A673 (cell line): ENCODE measurements at regions not wholly inside any gene's neighbourhood (a gene's known extent, or its start where the extent isn't known, plus 50 kb on each side); places are given as distances from the start of the nearest gene placed in this dataset.

Source experiments
- BruUV-seq: library from RNA; stranded (reverse); fragments of 400-500 nt; replicated peaks from 2 replicates; lab custom pipeline; 2021; lab: Mats Ljungman, UMichigan
- CTCF ChIA-PET: fragments of 300-600 bp; sonication (Branson Sonifier 250); formaldehyde crosslinking; loops from one replicate; lab custom pipeline; 2022; ENCODE audit warnings: antibody characterized with exemption; lab: Charles Lee
- POLR2A ChIA-PET: fragments of 300-600 bp; sonication (Branson Sonifier 250); formaldehyde crosslinking; loops from one replicate; lab custom pipeline; 2022; ENCODE audit warnings: antibody characterized with exemption; ENCODE audit not compliant: low non-redundant PET; lab: Charles Lee
- DNase-seq: peaks from one replicate; pipeline ENCODE4 v3.0.0-alpha.2; 2015; ENCODE audit warnings: low spot score
- H3K27ac ChIP-seq: fragments of 200-600 bp; sonication (generic); 2 replicates; pipeline ENCODE4 v1.5.1; 2016; ENCODE audit warnings: mixed run types, low read depth, mild to moderate bottlenecking, mixed read lengths, antibody characterized with exemption, low read length; ENCODE audit not compliant: poor library complexity, severe bottlenecking
- H3K27me3 ChIP-seq: fragments of 200-600 bp; sonication (generic); replicated peaks from 2 replicates; pipeline ENCODE4 v1.6.1; 2017; ENCODE audit warnings: mixed run types, low read depth, mild to moderate bottlenecking, mixed read lengths, antibody characterized with exemption, low read length; ENCODE audit not compliant: insufficient read depth, poor library complexity
- H3K36me3 ChIP-seq: fragments of 200-600 bp; sonication (generic); 2 replicates; pipeline ENCODE4 v1.6.1; 2016; ENCODE audit warnings: mixed run types, mild to moderate bottlenecking, mixed read lengths, antibody characterized with exemption, low read length; ENCODE audit not compliant: insufficient read depth, poor library complexity, severe bottlenecking
- H3K4me1 ChIP-seq: fragments of 200-600 bp; sonication (generic); 2 replicates; pipeline ENCODE4 v1.6.1; 2017; ENCODE audit warnings: mixed run types, mild to moderate bottlenecking, mixed read lengths, antibody characterized with exemption, low read length; ENCODE audit not compliant: insufficient read depth, poor library complexity, severe bottlenecking
- H3K4me3 ChIP-seq: fragments of 200-600 bp; sonication (generic); 2 replicates; pipeline ENCODE4 v1.5.1; 2016; ENCODE audit warnings: low read depth, mixed run types, mild to moderate bottlenecking, mixed read lengths, low read length; ENCODE audit not compliant: poor library complexity, severe bottlenecking
- H3K9me3 ChIP-seq: fragments of 200-600 bp; sonication (generic); 2 replicates; pipeline ENCODE4 v1.6.1; 2016; ENCODE audit warnings: mixed run types, low read depth, mild to moderate bottlenecking, mixed read lengths, antibody characterized with exemption, low read length; ENCODE audit not compliant: poor library complexity, severe bottlenecking
- CTCF ChIP-seq: fragments of 300-800, 200-600 bp; sonication (generic); conservative IDR thresholded peaks from 2 replicates; pipeline ENCODE4 v1.5.1; 2017; ENCODE audit warnings: low read depth, mild to moderate bottlenecking, antibody characterized with exemption, low read length, moderate library complexity, mixed read lengths
- EZH2 ChIP-seq: fragments of 200-600 bp; sonication (generic); IDR thresholded peaks from 2 replicates; pipeline ENCODE4 v1.6.1; 2017; ENCODE audit warnings: borderline replicate concordance, low read depth, mild to moderate bottlenecking, mixed read lengths, antibody characterized with exemption, low read length; ENCODE audit not compliant: poor library complexity, severe bottlenecking
- intact Hi-C: fragments of 100-400 bp; cut with micrococcal nuclease; formaldehyde crosslinking; loops from one replicate; pipeline ENCODE4 v1.10.0; 2022; ENCODE audit not compliant: unreplicated experiment

GRCh38 chr17:77722366-77722765 is 236.1 kb upstream of the TNRC6C start:
- BruUV-seq, result no TSS peak
- H3K9me3 ChIP-seq, result no peaks in the 10 kb centered on the region
- no peak for DNase-seq
- ChIA-PET CTCF (no interaction called here), POLR2A (no interaction called here)
- intact Hi-C loops, result no loop called here
- H3K36me3 ChIP-seq, result no peaks in the 10 kb centered on the region
- H3K4me1 ChIP-seq, result no peaks in the 10 kb centered on the region
- TF ChIP-seq CTCF (no peak), EZH2 (no peak)
- H3K27me3 ChIP-seq, result no peaks in the 10 kb centered on the region
- H3K27ac ChIP-seq, result no peak overlapping the region
- H3K4me3 ChIP-seq, result no peak overlapping the region

DNA sequence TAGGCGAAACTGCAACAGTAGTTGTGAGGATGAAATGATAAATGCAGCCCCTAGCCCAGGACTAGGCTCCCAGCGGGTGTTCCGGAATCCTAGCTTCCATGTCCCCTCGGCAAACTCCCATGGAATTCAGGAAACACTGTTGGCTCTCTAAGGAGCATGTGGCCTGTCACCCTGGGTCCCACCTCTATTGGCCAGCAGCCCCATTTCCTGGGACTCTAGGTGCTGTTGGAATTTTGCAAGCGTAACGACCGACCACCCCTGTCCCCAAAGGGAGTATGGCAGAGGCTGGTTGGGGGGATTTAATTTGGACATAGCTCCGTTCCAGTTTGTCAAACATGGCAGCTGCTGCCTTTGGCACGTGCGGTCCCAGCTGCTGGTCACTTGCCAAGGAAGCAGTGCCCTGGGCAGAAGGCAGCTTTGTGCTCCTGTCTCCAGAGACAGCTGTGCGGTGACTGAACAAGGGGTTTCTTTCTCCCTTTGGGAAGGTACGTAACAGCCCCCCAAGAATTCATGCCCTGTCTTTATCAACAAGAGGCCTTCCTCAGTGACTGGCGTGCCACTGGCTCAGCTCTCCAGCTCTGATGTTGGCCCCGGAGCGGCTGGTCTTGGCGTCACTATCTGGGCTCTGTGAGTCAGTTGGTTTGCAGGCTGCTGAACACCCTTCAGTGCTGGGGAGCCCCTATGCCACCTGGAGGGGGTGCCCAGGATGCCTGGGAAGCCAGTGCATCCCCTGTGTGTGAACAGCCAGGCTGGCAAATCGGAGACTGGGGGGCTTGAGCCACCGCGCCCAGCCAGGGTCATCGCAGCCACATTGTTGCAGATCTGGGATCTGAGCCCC is 235.2 kb upstream of the TNRC6C start:
- Histone ChIP-seq H3K36me3 (no peaks in the 10 kb centered on the region), H3K4me1 (no peaks in the 10 kb centered on the region), H3K27ac (no peak overlapping the region), H3K9me3 (no peaks in the 10 kb centered on the region), H3K27me3 (no peaks in the 10 kb centered on the region), H3K4me3 (no peak overlapping the region)
- ChIA-PET CTCF (interaction anchor here (0.5 kb wide), 1 partner anchor 651 kb away, joined by 4 read pairs; no protein-coding TSS in a partner anchor), POLR2A (no interaction called here)
- TF ChIP-seq EZH2, result no peak
- no peak for TF ChIP-seq CTCF
- DNase-seq, result no peak
- BruUV-seq, result no TSS peak
- intact Hi-C loops, result no loop called here

DNA sequence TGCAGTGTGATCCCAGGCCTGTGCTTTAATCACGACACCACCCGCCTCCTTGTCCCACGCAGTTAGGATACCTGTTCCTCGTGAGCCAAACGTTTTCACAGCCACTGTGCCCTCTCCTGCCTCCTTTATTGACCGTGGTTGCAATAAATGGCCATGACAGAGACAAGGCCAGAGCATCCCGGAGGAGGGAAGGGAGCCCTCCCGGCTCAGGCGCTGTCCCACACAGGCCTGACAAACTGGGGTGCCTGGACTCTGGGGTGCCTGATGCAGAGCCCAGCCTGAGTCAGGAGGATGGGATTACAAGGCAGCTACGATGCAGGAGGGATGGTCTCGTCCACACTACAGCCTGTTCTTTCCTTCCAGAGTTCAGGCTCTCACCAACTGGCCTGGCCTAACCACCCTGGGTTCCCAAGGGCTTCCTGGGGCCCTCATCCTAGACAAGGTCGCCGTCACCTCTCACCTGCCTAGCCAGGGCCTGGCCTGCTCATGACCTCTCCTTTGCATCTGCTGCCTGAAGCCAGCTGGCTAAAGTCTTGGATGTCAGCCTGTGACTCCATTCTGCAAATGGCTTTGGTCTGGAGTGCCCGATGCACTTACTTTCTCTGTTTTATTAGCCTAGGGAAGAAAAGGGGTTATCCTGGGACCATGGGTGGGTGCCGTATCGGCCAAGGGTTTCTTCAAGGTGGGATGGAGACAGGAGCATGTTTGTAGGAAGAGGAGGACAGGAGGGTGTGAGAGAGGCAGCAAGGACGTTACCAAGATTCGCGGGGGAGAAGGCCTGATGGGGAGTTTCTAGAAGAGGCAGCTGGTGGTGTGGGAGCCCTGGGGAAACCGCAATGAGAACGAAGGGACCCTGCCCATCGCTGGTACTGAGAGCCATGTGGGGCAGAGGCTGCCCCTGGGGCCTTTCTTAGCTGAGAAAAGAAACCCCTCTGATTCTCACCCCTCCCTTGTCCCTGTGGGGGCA is 234.3 kb upstream of the TNRC6C start:
- no peaks in the 10 kb centered on the region for H3K36me3 ChIP-seq
- intact Hi-C loops, result no loop called here
- BruUV-seq, result no TSS peak
- no peaks in the 10 kb centered on the region for H3K4me1 ChIP-seq
- no peak overlapping the region for H3K4me3 ChIP-seq
- H3K27me3 ChIP-seq, result no peaks in the 10 kb centered on the region
- H3K27ac ChIP-seq, result no peak overlapping the region
- DNase-seq, result no peak
- no peaks in the 10 kb centered on the region for H3K9me3 ChIP-seq
- POLR2A ChIA-PET, result no interaction called here
- TF ChIP-seq EZH2, result no peak
- TF ChIP-seq CTCF, result no peak
- CTCF ChIA-PET, result interaction anchor here (0.5 kb wide), 1 partner anchor 652 kb away, joined by 4 read pairs; no protein-coding TSS in a partner anchor
